GM18519 (cell line): ENCODE measurements at regions not wholly inside any gene's neighbourhood (a gene's known extent, or its start where the extent isn't known, plus 50 kb on each side); places are given as distances from the start of the nearest gene placed in this dataset.

Source experiments
- ATAC-seq: cut with Tn5 transposase; IDR thresholded peaks from one replicate; pipeline ENCODE4 v1.9.1; 2021; ENCODE audit warnings: mild to moderate bottlenecking, moderate library complexity; ENCODE audit not compliant: unreplicated experiment, low FRiP score

DNA sequence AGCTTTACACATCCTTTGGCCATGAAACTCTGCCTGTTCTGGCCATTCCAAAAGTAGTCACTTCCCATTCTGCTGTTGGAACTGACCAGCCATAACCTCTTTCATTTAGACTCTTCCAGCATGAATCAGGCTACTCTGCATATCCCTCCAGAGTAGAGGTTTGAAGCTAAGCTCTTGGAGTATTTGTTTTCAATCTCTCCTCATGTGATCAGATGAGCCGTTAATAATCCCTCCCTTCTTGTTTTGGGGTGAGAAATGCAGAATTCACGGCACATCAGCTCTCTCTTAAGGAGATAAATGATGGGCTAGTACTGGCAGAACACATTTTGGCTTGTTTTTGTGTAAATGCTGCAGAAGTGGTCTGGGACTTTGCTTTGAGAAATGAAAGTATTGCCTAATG, 519.9 kb downstream of the PCDH17 start:
- no peak for ATAC-seq

DNA sequence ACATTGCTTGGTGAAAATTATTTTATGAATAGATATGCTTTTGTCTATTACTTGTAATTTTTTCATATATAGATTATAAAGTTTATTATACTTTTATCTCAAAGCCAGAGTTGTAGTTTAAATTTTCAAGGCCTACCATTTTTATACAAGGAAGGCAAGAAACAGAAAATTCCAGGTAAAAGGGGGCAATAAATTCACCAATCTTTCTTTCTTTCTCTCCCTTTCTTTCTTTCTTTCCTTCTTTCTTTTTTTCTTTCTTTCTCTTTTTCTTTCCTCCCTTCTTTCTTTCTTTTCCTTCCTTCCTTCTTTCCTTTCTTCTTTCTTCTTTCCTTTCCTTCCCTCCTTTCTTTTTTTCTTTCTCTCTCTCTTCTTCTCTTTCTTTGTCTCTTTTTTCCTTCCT, 529.4 kb downstream of the PCDH17 start:
- no peak for ATAC-seq

- ATAC-seq = no peak
These were observed 534.1 kb downstream of the PCDH17 start for GRCh38 chr13:58165617-58166016.

- no peak for ATAC-seq
These were observed 549.6 kb downstream of the PCDH17 start for GRCh38 chr13:58181111-58181510.

- no peak for ATAC-seq
These were observed 556.3 kb downstream of the PCDH17 start for GRCh38 chr13:58187881-58188280.

- no peak for ATAC-seq
These were observed 559.0 kb downstream of the PCDH17 start for GRCh38 chr13:58190577-58190976.

- ATAC-seq = no peak
These were observed 560.2 kb downstream of the PCDH17 start for GRCh38 chr13:58191754-58192153.

DNA sequence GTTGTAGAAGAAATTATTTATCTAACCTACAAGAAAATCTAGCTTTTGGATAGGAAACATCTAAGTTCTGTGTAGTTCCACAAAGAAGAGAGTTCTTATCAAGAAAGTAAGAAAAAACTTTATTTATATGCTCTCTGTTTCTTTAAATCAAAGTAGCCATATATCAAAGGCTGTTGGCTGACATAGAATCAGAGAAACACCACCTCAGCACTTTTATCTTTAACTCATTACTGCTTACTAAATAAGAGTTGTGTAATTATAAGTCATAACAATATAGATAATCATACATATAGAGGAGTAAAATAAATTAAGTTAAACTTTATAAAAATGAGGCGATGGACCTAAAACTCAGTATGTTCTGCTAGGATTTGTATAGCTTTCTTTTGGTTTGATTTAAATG, 570.6 kb downstream of the PCDH17 start:
- no peak for ATAC-seq

- ATAC-seq = no peak
These were observed 576.0 kb downstream of the PCDH17 start for GRCh38 chr13:58207501-58207900.

DNA sequence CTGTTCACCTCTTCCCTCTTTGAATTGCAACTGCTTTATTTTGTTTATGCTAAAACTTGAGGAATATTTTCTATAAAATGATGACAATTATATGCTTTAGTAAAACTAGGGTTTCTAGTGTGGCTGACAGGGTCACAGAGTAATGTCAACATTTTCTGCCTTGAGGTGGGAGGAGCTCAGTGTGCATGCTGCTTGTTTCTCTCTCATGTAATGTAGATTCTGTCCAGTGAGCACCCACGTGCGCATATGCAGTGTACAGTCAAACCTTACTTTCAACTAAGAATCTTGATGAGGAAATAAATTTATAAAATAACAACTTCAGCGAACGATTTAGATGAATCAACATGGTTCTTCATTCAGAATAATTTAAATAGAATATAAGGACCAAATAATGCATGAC, 603.9 kb downstream of the PCDH17 start:
- ATAC-seq = no peak

DNA sequence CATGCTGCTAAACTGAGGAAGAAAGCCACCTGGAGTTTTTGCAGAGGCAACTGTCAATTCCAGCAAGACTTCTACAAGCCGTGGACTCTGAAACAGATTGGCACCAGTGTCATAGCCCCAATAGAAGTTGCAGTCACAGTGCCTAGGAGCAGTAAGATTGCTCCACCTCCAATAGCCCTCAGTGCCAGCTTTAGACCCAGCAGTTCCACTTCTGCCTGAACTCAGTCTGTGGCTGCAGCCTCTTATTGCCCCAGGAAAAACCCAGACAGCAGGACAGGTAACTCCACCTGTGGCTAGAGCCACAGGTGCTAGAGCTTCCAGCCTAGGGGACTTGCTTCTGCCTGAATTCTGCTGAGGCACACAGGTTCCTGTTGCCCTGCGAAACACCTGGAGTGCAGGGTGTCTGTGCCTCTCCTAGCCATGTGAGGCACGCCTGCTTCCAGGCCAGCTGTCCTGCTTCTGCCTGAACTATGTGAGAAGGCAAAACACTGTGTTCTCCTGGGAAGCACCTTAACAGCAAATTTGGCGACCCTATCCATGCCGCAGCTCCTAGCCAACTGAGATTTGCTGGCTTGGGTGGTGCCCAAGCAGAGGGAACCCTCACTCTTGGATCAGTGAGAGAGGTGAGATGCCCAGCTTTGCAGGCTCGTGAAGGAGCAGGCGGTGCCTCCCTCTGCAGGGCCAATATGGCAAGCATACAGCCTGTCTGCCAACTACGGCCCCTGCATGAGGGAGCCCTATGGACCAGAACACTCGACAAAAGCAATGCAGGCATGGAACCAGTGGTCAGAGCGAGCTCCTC, 607.6 kb downstream of the PCDH17 start:
- no peak for ATAC-seq

GRCh38 chr13:58239774-58240268, 608.3 kb downstream of the PCDH17 start:
- no peak for ATAC-seq

- no peak for ATAC-seq
These were observed 615.5 kb downstream of the PCDH17 start for GRCh38 chr13:58247080-58247479.

GRCh38 chr13:58254943-58255342, 623.4 kb downstream of the PCDH17 start:
- ATAC-seq = no peak

- no peak for ATAC-seq
These were observed 634.7 kb downstream of the PCDH17 start for GRCh38 chr13:58266271-58266670.

- ATAC-seq = no peak
These were observed 667.1 kb downstream of the PCDH17 start for GRCh38 chr13:58298556-58299135.

GRCh38 chr13:58300224-58300623, 668.7 kb downstream of the PCDH17 start:
- ATAC-seq = no peak

DNA sequence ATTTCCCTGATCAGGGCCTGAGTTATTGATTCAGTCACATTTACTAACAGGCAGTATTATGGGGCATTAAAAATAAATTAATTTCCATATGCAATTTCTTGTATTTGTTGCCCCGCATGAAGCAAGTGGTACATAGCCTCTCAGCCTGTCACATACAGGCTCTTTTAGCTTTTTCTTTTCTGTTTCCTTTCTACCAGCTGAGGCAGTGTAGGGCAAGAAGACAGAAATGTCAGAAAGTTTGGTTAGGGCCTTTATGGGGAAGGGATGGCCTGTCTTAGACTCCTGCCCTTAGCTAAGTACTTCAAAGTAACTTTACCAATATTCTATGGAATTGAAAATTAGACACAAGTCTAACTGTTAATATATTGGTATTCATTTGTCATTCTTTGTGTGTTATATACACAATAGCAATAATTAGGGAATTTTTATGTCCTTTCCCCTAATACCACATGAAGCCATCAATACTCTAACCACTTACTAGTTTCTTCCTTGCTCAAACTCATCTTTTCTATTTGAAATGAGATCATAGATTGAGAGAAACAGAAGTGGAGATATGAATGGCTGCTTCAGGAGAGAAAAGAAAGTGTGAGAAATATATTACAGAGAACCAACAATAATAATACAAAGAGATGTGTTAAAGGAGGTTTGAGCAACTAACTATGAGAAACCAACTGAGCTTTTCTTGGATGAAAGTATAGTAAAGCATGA, 669.6 kb downstream of the PCDH17 start:
- ATAC-seq = no peak

GRCh38 chr13:58302349-58302748, 670.8 kb downstream of the PCDH17 start:
- ATAC-seq = no peak

DNA sequence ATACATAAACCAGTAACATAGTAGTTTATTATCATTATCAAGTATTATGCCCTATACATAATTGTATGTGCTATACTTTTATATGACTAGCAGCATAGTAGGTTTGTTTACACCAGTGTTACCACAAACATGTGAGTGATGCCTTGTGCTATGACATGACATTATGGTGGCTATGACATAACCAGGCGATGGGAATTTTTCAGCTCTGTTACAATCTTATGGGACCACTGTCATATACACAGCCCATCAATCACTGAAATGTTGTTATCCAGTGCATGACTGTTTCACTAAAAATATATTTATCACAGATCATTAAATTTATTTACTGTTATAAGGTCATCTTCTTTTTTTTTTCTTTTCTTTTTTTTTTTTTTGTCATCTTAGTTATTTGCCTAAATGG, 674.5 kb downstream of the PCDH17 start:
- ATAC-seq = no peak

- ATAC-seq = no peak
These were observed 681.7 kb downstream of the PCDH17 start for GRCh38 chr13:58313219-58313618.
